ENCODE measurements at regions not wholly inside any gene's neighbourhood (a gene's known extent, or its start where the extent isn't known, plus 50 kb on each side); places are given as distances from the start of the nearest gene placed in this dataset.

DNA sequence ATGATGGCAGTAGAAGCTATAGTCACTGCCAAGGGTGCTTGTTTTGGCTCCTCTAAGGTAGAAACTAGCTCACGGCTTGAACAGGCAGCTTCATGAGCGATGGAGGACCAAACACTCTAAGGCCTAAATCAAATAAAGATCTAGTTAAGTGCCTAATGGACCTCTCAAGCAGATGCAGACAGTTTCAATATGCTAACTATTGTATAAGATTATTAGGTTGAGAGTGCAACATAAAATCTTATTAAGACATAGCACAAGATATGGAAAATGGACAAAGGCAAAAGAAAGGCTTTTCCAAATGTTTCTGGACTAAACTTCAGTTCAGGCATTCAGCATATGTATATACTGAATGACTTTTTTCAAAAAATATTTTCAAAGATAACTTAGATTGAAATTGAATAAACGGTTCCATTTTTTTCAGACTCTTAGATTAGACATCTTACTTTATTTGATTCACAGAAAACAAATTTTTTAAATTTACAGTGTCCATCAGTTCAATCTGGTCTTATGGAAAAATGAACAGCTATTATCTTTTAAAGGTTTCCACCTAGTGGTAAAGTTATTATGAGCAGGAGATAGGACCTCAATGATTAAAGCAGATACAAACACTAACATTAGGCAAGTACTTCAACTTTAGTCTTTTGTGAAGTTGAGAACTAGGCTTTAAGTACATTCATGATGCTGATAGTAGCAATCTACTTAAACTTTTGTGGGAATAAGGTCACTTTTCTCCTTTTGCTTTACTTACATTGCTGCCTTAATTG lies 1167.7 kb downstream of the MAT2B start:
- TF ChIP-seq CTCF (IDR thresholded peaks at IDR 0.05), result no peak
- H3K27ac ChIP-seq, result no peak overlapping the region
- DNase-seq (ENCODE audit: low spot score), result no peak
- H3K4me3 ChIP-seq, result no peak overlapping the region

DNA sequence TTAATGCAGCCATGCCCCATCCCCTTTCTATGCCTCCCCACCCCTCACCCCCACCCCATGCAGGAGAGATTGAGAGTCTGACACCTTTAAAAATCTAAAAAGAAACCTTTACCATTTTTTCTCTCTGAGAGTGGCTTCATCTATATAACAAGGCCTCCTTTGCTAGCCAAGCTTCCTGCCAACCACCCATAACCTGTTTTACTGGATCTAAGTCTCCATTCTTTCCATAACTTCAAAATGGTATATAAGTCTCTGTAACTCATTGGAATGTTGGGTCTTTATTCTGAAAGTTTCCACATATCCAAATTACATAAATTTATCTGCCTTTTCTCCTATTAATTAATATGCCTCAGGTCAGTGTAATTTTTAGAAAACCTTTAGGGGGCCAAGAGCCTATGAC lies 1174.0 kb downstream of the MAT2B start:
- H3K4me3 ChIP-seq, result no peak overlapping the region
- DNase-seq (ENCODE audit: low spot score), result no peak
- TF ChIP-seq CTCF (IDR thresholded peaks at IDR 0.05), result no peak
- H3K27ac ChIP-seq, result no peak overlapping the region

DNA sequence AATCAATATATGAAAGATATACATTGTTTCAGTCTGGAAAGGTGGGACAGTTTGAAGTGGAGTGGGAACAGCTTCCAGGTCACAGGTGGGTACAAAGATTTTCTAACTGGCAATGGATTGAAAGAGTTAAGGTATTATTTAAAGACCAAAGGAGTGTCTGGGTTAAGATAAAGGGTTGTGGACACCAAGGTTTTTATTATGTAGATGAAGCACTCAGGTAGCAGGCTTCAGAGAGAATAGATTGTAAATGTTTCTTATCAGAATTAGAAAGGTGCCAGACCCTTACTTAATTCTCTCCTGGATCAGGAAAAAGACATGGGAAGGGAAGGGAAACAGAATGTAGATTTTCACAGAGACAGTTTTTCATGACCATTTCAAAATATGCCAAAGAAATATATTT lies 1174.8 kb downstream of the MAT2B start:
- no peak overlapping the region for H3K4me3 ChIP-seq
- DNase-seq (ENCODE audit: low spot score), result no peak
- no peak for TF ChIP-seq CTCF (IDR thresholded peaks at IDR 0.05)
- no peak overlapping the region for H3K27ac ChIP-seq

GRCh38 chr5:164680812-164681520 lies 1175.5 kb downstream of the MAT2B start:
- no peak for TF ChIP-seq CTCF (IDR thresholded peaks at IDR 0.05)
- no peak for DNase-seq (ENCODE audit: low spot score)

DNA sequence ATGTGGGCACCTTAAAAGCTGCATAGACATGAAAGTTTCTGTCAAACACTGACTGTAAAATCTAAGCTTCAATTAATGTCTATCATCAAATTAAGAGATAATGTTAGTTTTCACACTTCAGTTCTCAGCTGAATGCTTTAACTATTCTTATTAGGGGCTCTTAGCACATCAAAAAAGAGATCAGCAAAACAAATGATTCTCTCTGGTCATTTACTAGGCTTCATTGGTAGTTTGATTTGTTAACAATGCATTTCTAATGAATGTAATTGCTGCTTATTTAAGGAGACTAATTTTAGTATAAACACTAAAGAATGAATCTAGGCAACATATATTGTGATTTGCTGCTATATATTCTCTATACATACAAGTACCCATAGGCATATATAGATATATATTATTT lies 1182.0 kb downstream of the MAT2B start:
- Histone ChIP-seq H3K27ac (no peak overlapping the region), H3K4me3 (no peak overlapping the region)
- no peak for DNase-seq (ENCODE audit: low spot score)
- TF ChIP-seq CTCF (IDR thresholded peaks at IDR 0.05), result no peak

More at GRCh38 chr5:164680812-164681520, 1175.5 kb downstream of the MAT2B start:
- Histone ChIP-seq H3K4me3 (no peak overlapping the region), H3K27ac (no peak overlapping the region)

DNA sequence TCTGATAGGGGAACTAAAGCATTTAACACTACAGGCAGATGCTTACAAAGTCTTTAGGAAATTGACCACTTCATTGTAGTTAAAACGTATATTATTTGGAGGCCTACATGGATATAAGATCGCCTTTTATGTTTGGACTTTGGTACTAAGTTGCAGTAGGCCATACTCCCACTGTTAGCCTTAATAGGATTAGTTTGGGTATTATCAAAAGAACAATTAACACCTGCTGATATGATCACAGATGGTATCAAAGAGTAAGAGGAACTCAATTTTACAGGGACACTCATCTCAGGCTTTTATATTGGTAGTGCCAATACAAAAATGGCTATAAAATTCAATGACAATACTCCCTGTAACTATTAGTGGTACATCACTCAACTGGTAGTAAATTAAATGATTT lies 1183.0 kb downstream of the MAT2B start:
- TF ChIP-seq CTCF (IDR thresholded peaks at IDR 0.05), result no peak
- no peak overlapping the region for H3K27ac ChIP-seq
- DNase-seq (ENCODE audit: low spot score), result no peak
- H3K4me3 ChIP-seq, result no peak overlapping the region

DNA sequence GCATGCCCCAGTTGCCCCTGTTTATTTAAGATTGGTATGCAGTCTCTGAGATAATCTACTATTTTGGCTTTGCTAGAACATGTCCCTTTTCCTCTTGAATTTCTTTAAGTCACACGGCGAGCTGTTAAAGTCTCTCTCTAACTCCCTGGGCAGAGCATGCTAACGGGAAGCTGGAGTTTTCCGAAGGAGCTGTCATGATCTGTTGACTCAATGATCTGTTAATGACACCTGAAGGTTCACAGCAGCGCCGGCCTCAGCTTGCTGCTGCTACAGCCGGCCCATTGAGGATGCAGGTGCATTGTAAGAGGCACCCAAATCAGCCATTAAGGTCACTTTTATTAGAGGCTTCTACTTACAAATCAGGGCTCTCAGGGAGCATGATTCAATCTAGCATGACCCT lies 1203.4 kb downstream of the MAT2B start:
- Histone ChIP-seq H3K27ac (no peak overlapping the region), H3K4me3 (no peak overlapping the region)
- no peak for TF ChIP-seq CTCF (IDR thresholded peaks at IDR 0.05)
- no peak for DNase-seq (ENCODE audit: low spot score)
